Keratinocyte (primary cell): ENCODE measurements at regions not wholly inside any gene's neighbourhood (a gene's known extent, or its start where the extent isn't known, plus 50 kb on each side); places are given as distances from the start of the nearest gene placed in this dataset.

ENCODE experiments used
- DNase-seq: peaks from one replicate; pipeline ENCODE4 v3.0.0-alpha.2; 2011; ENCODE audit warnings: low read depth, missing footprints, low spot score
- FAIRE-seq: peaks from 2 replicates; lab custom pipeline; 2011; peaks lifted over from hg19 to GRCh38; lab: Jason Lieb, UNC
- H2AFZ ChIP-seq: 2 replicates; pipeline ENCODE4 v1.6.0; 2012; ENCODE audit warnings: low read length, control low read depth, inconsistent platforms; ENCODE audit not compliant: control insufficient read depth
- H3K27ac ChIP-seq: 2 replicates; pipeline ENCODE4 v1.5.1; 2011; ENCODE audit warnings: low read length; ENCODE audit not compliant: control insufficient read depth, insufficient read depth
- H3K27me3 ChIP-seq: 3 replicates; pipeline ENCODE4 v1.6.0; 2011; ENCODE audit warnings: low read length; ENCODE audit not compliant: control insufficient read depth, insufficient read depth; ENCODE audit errors: extremely low read depth
- H3K36me3 ChIP-seq, 2 experiments: 2 replicates in 1 of 2; 3 replicates in 1 of 2; pipeline ENCODE4 v1.5.1; 2011; ENCODE audit warnings: low read length in 2 of 2, mild to moderate bottlenecking in 1 of 2; ENCODE audit not compliant: control insufficient read depth in 2 of 2, insufficient read depth in 2 of 2; ENCODE audit errors: extremely low read depth in 1 of 2
- H3K4me1 ChIP-seq: 3 replicates; pipeline ENCODE4 v1.5.1; 2011; ENCODE audit warnings: low read length; ENCODE audit not compliant: control insufficient read depth, insufficient read depth; ENCODE audit errors: extremely low read depth
- H3K4me2 ChIP-seq: 3 replicates; pipeline ENCODE4 v1.6.0; 2011; ENCODE audit warnings: low read depth, low read length; ENCODE audit not compliant: control insufficient read depth, insufficient read depth; ENCODE audit errors: extremely low read depth
- H3K4me3 ChIP-seq, 3 experiments: fragments of 200-600 bp in 1 of 3; sonication (generic) in 1 of 3; 2 replicates in 2 of 3; 3 replicates in 1 of 3; pipeline ENCODE4 v1.5.1; 2011 to 2016; ENCODE audit warnings: low read length in 3 of 3, mild to moderate bottlenecking in 3 of 3, control low read depth in 2 of 3, inconsistent platforms in 1 of 3, low read depth in 1 of 3, mixed read lengths in 1 of 3, mixed run types in 1 of 3, moderate library complexity in 1 of 3; ENCODE audit not compliant: control insufficient read depth in 2 of 3, insufficient read depth in 2 of 3; ENCODE audit errors: extremely low read depth in 1 of 3
- H3K79me2 ChIP-seq: 2 replicates; pipeline ENCODE4 v1.6.0; 2012; ENCODE audit warnings: low read length; ENCODE audit not compliant: control insufficient read depth, insufficient read depth
- H3K9ac ChIP-seq: 3 replicates; pipeline ENCODE4 v1.6.0; 2011; ENCODE audit warnings: low read length; ENCODE audit not compliant: control insufficient read depth, insufficient read depth; ENCODE audit errors: extremely low read depth
- H3K9me1 ChIP-seq: 3 replicates; pipeline ENCODE4 v1.6.0; 2011; ENCODE audit warnings: low read length; ENCODE audit not compliant: control insufficient read depth, insufficient read depth; ENCODE audit errors: extremely low read depth
- H3K9me3 ChIP-seq: 2 replicates; pipeline ENCODE4 v1.5.1; 2012; ENCODE audit warnings: low read depth, low read length; ENCODE audit not compliant: control insufficient read depth
- H4K20me1 ChIP-seq: 3 replicates; pipeline ENCODE4 v1.6.0; 2011; ENCODE audit warnings: low read length; ENCODE audit not compliant: control insufficient read depth, insufficient read depth; ENCODE audit errors: extremely low read depth
- EZH2 ChIP-seq: IDR thresholded peaks from one replicate; pipeline ENCODE4 v1.6.1; 2012; ENCODE audit warnings: inconsistent platforms, mild to moderate bottlenecking, low read length, moderate library complexity
- dilution Hi-C: fragments of 300-500 bp; cut with MboI; formaldehyde crosslinking; loops from one replicate; pipeline ENCODE4 v1.7.0; 2020; ENCODE audit warnings: low sequenced_read_pairs; ENCODE audit not compliant: extremely low pct_ligation_motif_present
- TF ChIP-seq, protein P1 (sequence below), 3 experiments: IDR thresholded peaks in 1 of 3; conservative IDR thresholded peaks in 1 of 3; optimal IDR thresholded peaks in 1 of 3; 2 replicates in 2 of 3; 3 replicates in 1 of 3; pipeline versions ENCODE3 to v1.5.1; 2011; ENCODE audit warnings: low read length in 3 of 3, mild to moderate bottlenecking in 3 of 3, moderate library complexity in 2 of 3, control low read depth in 1 of 3, inconsistent platforms in 1 of 3; ENCODE audit not compliant: insufficient read depth in 2 of 3; ENCODE audit errors: extremely low read depth in 1 of 3

DNA sequence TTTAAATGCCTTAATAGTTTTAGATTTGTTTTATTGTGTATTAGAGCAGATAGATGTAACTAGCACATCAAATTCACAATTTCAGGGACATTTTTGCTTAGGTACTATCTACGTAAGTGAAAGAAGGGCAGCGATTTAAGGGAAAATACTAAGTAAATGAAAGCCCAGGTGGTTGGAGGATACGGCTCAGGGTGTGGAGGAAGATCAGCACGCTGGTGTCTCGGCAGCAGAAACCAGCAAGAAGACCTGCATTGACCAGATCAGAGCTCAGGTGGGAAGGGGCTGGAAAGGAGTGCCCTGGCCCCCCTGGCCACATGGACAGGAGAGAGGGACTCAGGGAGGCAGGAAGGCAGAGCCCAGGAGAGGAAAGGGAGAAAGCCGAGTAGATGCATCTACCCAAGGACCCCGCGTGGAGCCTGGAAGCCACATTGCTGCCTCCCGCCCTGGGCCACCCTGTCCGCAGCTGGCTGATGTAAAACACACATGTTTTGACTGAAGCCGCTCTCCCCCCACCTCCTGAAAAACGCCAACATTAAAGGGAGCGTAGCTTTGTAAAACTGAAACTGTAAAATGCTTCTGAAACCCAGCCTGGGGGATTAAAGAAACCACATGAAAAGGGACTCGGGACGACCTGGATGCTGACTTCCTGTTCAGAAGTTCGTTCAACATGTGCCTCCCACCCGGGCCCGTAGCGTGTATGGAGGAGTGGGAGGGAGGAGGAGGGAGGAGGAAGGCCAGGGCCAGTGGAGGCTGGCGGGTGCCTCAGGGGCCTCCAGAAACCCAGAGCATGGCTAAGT, 72.6 kb upstream of the TARDBP start:
- Histone ChIP-seq H3K36me3 (no peaks in the 10 kb centered on the region), H2AFZ (no peak overlapping the region), H3K4me1 (peaks cover 11% of the 10 kb centered on the region), H3K27me3 (peaks cover 19% of the 10 kb centered on the region), H3K79me2 (no peaks in the 10 kb centered on the region), H3K4me2 (no peak overlapping the region), H3K9ac (no peak overlapping the region), H3K27ac (no peak overlapping the region), H3K9me3 (no peaks in the 10 kb centered on the region), H4K20me1 (no peaks in the 10 kb centered on the region), H3K9me1 (no peaks in the 10 kb centered on the region), H3K4me3 (no peak overlapping the region)
- no peak for FAIRE-seq
- no peak for TF ChIP-seq EZH2
- TF ChIP-seq, protein P1, sequence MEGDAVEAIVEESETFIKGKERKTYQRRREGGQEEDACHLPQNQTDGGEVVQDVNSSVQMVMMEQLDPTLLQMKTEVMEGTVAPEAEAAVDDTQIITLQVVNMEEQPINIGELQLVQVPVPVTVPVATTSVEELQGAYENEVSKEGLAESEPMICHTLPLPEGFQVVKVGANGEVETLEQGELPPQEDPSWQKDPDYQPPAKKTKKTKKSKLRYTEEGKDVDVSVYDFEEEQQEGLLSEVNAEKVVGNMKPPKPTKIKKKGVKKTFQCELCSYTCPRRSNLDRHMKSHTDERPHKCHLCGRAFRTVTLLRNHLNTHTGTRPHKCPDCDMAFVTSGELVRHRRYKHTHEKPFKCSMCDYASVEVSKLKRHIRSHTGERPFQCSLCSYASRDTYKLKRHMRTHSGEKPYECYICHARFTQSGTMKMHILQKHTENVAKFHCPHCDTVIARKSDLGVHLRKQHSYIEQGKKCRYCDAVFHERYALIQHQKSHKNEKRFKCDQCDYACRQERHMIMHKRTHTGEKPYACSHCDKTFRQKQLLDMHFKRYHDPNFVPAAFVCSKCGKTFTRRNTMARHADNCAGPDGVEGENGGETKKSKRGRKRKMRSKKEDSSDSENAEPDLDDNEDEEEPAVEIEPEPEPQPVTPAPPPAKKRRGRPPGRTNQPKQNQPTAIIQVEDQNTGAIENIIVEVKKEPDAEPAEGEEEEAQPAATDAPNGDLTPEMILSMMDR (optimal IDR thresholded peaks at IDR 0.05 in 1 of 3, IDR thresholded peaks at IDR 0.05 in 1 of 3, conservative IDR thresholded peaks at IDR 0.05 in 1 of 3; ENCODE audit: extremely low read depth in 1 of 3, insufficient read depth in 2 of 3, low read length in 3 of 3): no peak
- no peak for DNase-seq
- dilution Hi-C loops: no loop called here

DNA sequence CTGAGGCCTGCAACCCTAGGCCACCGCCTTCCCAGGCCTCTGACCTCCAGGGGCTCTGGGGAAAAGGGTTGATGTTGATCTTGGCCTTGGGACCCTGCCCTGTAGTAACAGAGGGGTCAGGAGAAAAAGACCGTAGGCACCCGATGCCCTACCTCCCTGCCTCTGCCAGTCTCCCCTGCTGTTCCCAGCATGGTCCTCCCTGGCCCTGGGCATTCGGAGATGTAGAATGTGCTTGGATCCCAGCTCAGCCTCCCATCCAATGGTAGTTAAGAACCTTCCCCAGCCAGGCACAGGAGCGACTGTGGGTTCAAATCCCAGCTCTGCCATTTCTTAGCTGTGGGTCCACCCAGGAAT, 72.0 kb upstream of the TARDBP start:
- H2AFZ ChIP-seq: no peak overlapping the region

More for the DNA sequence above, 72.0 kb upstream of the TARDBP start:
- Histone ChIP-seq H3K79me2 (no peaks in the 10 kb centered on the region), H3K4me3 (no peak overlapping the region), H3K4me2 (no peak overlapping the region), H3K4me1 (peaks cover 11% of the 10 kb centered on the region), H4K20me1 (no peaks in the 10 kb centered on the region), H3K36me3 (no peaks in the 10 kb centered on the region), H3K9me3 (no peaks in the 10 kb centered on the region), H3K27ac (no peak overlapping the region), H3K27me3 (peaks cover 21% of the 10 kb centered on the region), H3K9ac (no peak overlapping the region), H3K9me1 (no peaks in the 10 kb centered on the region)
- TF ChIP-seq, protein P1 (optimal IDR thresholded peaks at IDR 0.05 in 1 of 3, IDR thresholded peaks at IDR 0.05 in 1 of 3, conservative IDR thresholded peaks at IDR 0.05 in 1 of 3; ENCODE audit: extremely low read depth in 1 of 3, insufficient read depth in 2 of 3, low read length in 3 of 3): no peak
- TF ChIP-seq EZH2: no peak
- FAIRE-seq: no peak
- dilution Hi-C loops: no loop called here
- no peak for DNase-seq
